K562 (cell line): ENCODE measurements at regions not wholly inside any gene's neighbourhood (a gene's known extent, or its start where the extent isn't known, plus 50 kb on each side); places are given as distances from the start of the nearest gene placed in this dataset.

ENCODE experiments used
- ATAC-seq: fragments of 200-7000 bp; cut with Tn5 transposase; 3 replicates; pipeline ENCODE4 v1.9.1; 2020; ENCODE audit warnings: moderate library complexity
- BruUV-seq: library from RNA; stranded (reverse); fragments of 400-500 nt; replicated peaks from 2 replicates; lab custom pipeline; 2021; lab: Mats Ljungman, UMichigan
- CTCF ChIA-PET: fragments of 300-600 bp; formaldehyde crosslinking; extraction: SDS; loops from one replicate; lab custom pipeline; 2021; ENCODE audit warnings: low intra/inter-chr PET ratio; lab: Yijun Ruan, JAX
- POLR2A ChIA-PET: fragments of 300-600, 350-650 bp; sonication (Branson Sonifier 250); formaldehyde crosslinking; extraction: SDS; loops from one replicate; lab custom pipeline; 2021; ENCODE audit warnings: antibody characterized with exemption, inconsistent platforms; lab: Yijun Ruan, JAX
- DNase-seq, 4 experiments: peaks; one replicate each; pipeline versions ENCODE4 v3.0.0 to v3.0.0-alpha.2; 2011 to 2018; ENCODE audit warnings: low spot score in 3 of 4, mixed read lengths in 3 of 4; ENCODE audit errors: extremely low read depth in 1 of 4
- FAIRE-seq: peaks from 2 replicates; lab custom pipeline; 2011; peaks lifted over from hg19 to GRCh38; lab: Jason Lieb, UNC
- H2AFZ ChIP-seq: 2 replicates; pipeline ENCODE4 v1.6.0; 2011; ENCODE audit warnings: low read depth, low read length, control low read depth, inconsistent platforms
- H3K27ac ChIP-seq: fragments of 200-600 bp; 3 replicates; pipeline ENCODE4 v1.8.0; 2011; ENCODE audit warnings: low read depth, mild to moderate bottlenecking, control low read depth, inconsistent platforms, low read length, moderate library complexity, mixed read lengths; ENCODE audit errors: extremely low read depth
- H3K27me3 ChIP-seq, 2 experiments: fragments of 300-600 bp in 1 of 2; 2 replicates in 1 of 2; 3 replicates in 1 of 2; pipeline versions ENCODE4 v1.6.0 to v1.8.0; 2011; ENCODE audit warnings: inconsistent platforms in 2 of 2, low read length in 2 of 2, mild to moderate bottlenecking in 1 of 2, mixed read lengths in 1 of 2, moderate library complexity in 1 of 2; ENCODE audit not compliant: control insufficient read depth in 2 of 2, insufficient read depth in 2 of 2
- H3K36me3 ChIP-seq: fragments of 300-600 bp; 3 replicates; pipeline ENCODE4 v1.8.0; 2011; ENCODE audit warnings: mild to moderate bottlenecking, low read length, inconsistent platforms; ENCODE audit not compliant: control insufficient read depth, insufficient read depth
- H3K4me1 ChIP-seq, 2 experiments: fragments of 200-600 bp in 1 of 2; replicated peaks in 1 of 2; 2 replicates in 1 of 2; 3 replicates in 1 of 2; pipeline versions ENCODE4 v1.5.1 to v1.8.0; 2011; ENCODE audit warnings: inconsistent platforms in 2 of 2, low read length in 2 of 2, mild to moderate bottlenecking in 1 of 2, mixed read lengths in 1 of 2, moderate library complexity in 1 of 2; ENCODE audit not compliant: control insufficient read depth in 2 of 2, insufficient read depth in 2 of 2
- H3K4me2 ChIP-seq: 2 replicates; pipeline ENCODE4 v1.6.1; 2011; ENCODE audit warnings: low read length, control low read depth, inconsistent platforms, mixed read lengths; ENCODE audit not compliant: insufficient read depth
- H3K4me3 ChIP-seq: fragments of 200-600 bp; sonication (generic), shearing (Covaris generic); 2 replicates; pipeline ENCODE4 v1.5.1; 2016; ENCODE audit warnings: control low read depth, inconsistent platforms
- H3K79me2 ChIP-seq: fragments of 200-600 bp; 3 replicates; pipeline ENCODE4 v1.8.0; 2011; ENCODE audit warnings: low read length, inconsistent platforms; ENCODE audit not compliant: control insufficient read depth, insufficient read depth
- H3K9ac ChIP-seq, 2 experiments: 2 replicates each; pipeline versions ENCODE4 v1.6.0 to v1.6.1; 2011; ENCODE audit warnings: low read depth in 2 of 2, low read length in 2 of 2, control low read depth in 1 of 2, inconsistent platforms in 1 of 2, mild to moderate bottlenecking in 1 of 2, mixed read lengths in 1 of 2; ENCODE audit not compliant: insufficient read depth in 1 of 2
- H3K9me1 ChIP-seq: one replicate; pipeline ENCODE4 v1.6.0; 2011; ENCODE audit warnings: inconsistent platforms, mild to moderate bottlenecking, low read length, moderate library complexity; ENCODE audit not compliant: control insufficient read depth, insufficient read depth
- H3K9me3 ChIP-seq: replicated peaks from 2 replicates; pipeline ENCODE4 v1.5.1; 2011; ENCODE audit warnings: low read depth, low read length, inconsistent platforms; ENCODE audit not compliant: control insufficient read depth, insufficient read depth
- H4K20me1 ChIP-seq: replicated peaks from 2 replicates; pipeline ENCODE4 v1.6.1; 2011; ENCODE audit warnings: low read length, inconsistent platforms, mixed read lengths; ENCODE audit not compliant: control insufficient read depth, insufficient read depth
- ARHGAP35 ChIP-seq: fragments of 450-650 bp; IDR thresholded peaks from 2 replicates; pipeline ENCODE4 v1.6.1; 2018; ENCODE audit not compliant: partially characterized antibody
- ATF1 ChIP-seq, 2 experiments: fragments of 450-650 bp in 1 of 2; IDR thresholded peaks; 2 replicates each; pipeline ENCODE4 v1.6.1; 2016; ENCODE audit warnings: missing compliant biosample characterization in 1 of 2, missing genetic modification characterization in 1 of 2
- DIDO1 ChIP-seq: fragments of 450-650 bp; IDR thresholded peaks from 2 replicates; pipeline ENCODE4 v1.6.1; 2016; ENCODE audit warnings: low read depth, missing biosample characterization, missing genetic modification characterization
- FUS ChIP-seq: fragments of 200-400 bp; formaldehyde crosslinking; optimal IDR thresholded peaks from 2 replicates; pipeline ENCODE3; 2017; ENCODE audit warnings: low read depth, low read length
- KDM4B ChIP-seq, 2 experiments: fragments of 450-650 bp in 1 of 2; sonication (generic) in 1 of 2; IDR thresholded peaks; 2 replicates each; pipeline ENCODE4 v1.6.1; 2016 to 2017; ENCODE audit warnings: borderline replicate concordance in 2 of 2, antibody characterized with exemption in 1 of 2, low read depth in 1 of 2, mild to moderate bottlenecking in 1 of 2
- KLF13 ChIP-seq: fragments of 450-650 bp; IDR thresholded peaks from 2 replicates; pipeline ENCODE4 v1.6.1; 2016; ENCODE audit warnings: missing genetic modification characterization, low read depth, mild to moderate bottlenecking, missing compliant biosample characterization, moderate library complexity, borderline replicate concordance
- MTA1 ChIP-seq: fragments of 450-650 bp; IDR thresholded peaks from 2 replicates; pipeline ENCODE4 v1.6.1; 2017; ENCODE audit warnings: borderline replicate concordance
- NFE2 ChIP-seq: IDR thresholded peaks from 2 replicates; pipeline ENCODE4 v1.6.1; 2014; ENCODE audit warnings: antibody characterized with exemption, low read depth
- SIN3B ChIP-seq: fragments of 450-650 bp; IDR thresholded peaks from 2 replicates; pipeline ENCODE4 v1.6.1; 2017; ENCODE audit warnings: low read depth, mild to moderate bottlenecking, moderate library complexity
- STAG1 ChIP-seq: sonication (generic); formaldehyde crosslinking; IDR thresholded peaks from 2 replicates; pipeline ENCODE4 v1.5.0; 2020; ENCODE audit warnings: missing genetic modification reagents, borderline replicate concordance
- TAF7 ChIP-seq: fragments of 450-650 bp; IDR thresholded peaks from 2 replicates; pipeline ENCODE4 v1.6.1; 2016; ENCODE audit warnings: missing genetic modification characterization, missing compliant biosample characterization
- ZC3H8 ChIP-seq: fragments of 450-650 bp; IDR thresholded peaks from 2 replicates; pipeline ENCODE4 v1.6.1; 2017
- ZNF75A ChIP-seq: fragments of 450-650 bp; formaldehyde crosslinking; IDR thresholded peaks from 2 replicates; pipeline ENCODE4 v1.4.0; 2020; ENCODE audit warnings: mild to moderate bottlenecking
- WGBS: fragments of 100-300 bp; shearing (Covaris generic); methylation state at CpG from one replicate; pipeline ENCODE4 v1.1.6; 2016; ENCODE audit warnings: low coverage, mixed read lengths; ENCODE audit not compliant: insufficient coverage; ENCODE audit errors: missing lambda C conversion rate; 5-methylcytosine and 5-hydroxymethylcytosine counted together
- in situ Hi-C: fragments of 300-500 bp; cut with MboI; formaldehyde crosslinking; loops from 4 replicates; pipeline ENCODE4 v1.15.0; 2018; ENCODE audit warnings: inconsistent platforms, mixed read lengths
- intact Hi-C: fragments of 100-400 bp; cut with micrococcal nuclease; formaldehyde crosslinking; loops from 2 replicates; pipeline ENCODE4 v1.14.2; 2022
- TF ChIP-seq, protein P1 (sequence below): fragments of 450-650 bp; formaldehyde crosslinking; IDR thresholded peaks from 2 replicates; pipeline ENCODE4 v1.4.0; 2022; ENCODE audit warnings: missing genetic modification characterization

DNA sequence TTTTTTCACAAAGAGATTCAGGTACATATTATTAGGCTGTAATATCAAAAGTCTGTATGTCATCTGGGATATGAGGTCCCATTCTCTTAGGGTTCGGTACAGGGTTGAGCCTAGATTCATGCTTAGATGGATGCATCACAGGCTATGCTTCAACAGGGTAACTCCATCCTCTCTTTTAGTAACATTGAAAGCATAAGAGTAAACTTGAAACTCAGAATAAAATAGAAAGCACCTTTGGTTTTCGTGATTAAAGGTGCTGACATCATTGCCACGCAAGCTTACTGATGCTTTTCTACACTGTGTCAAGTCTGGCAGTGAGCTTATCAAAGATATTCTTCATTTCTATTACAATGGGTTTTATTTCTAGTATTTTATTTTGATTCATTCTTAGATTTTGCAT, 419.1 kb upstream of the DSEL start:
- intact Hi-C loops = no loop called here
- BruUV-seq = no TSS peak
- POLR2A ChIA-PET = no interaction called here

More for the DNA sequence above, 419.1 kb upstream of the DSEL start:
- 0% methylated on average over 3 of the region's 3 CpGs for WGBS
- no peak overlapping the region for H3K27ac ChIP-seq
- no peaks in the 10 kb centered on the region for H3K4me1 ChIP-seq
- CTCF ChIA-PET = no interaction called here
- H2AFZ ChIP-seq = no peak overlapping the region
- H3K4me3 ChIP-seq = no peak overlapping the region
- in situ Hi-C loops = no loop called here
- ATAC-seq (no peak), DNase-seq (no peak), FAIRE-seq (no peak)
- H3K79me2 ChIP-seq = no peaks in the 10 kb centered on the region
- TF ChIP-seq ATF1 (CRISPR knock-in tag; IDR thresholded peaks at IDR 0.05) (no peak), ATF1 (tag; IDR thresholded peaks at IDR 0.05) (no peak), STAG1 (no peak), ZC3H8 (no peak), ARHGAP35 (no peak), ZNF75A (CRISPR knock-in tag) (no peak), KDM4B (IDR thresholded peaks at IDR 0.05; ENCODE audit: borderline replicate concordance in 2 of 2, low read depth in 1 of 2) (no peak), FUS (no peak), SIN3B (no peak), NFE2 (no peak), TAF7 (no peak), MTA1 (no peak), KLF13 (tag) (no peak), DIDO1 (tag) (no peak)
- TF ChIP-seq, protein P1, sequence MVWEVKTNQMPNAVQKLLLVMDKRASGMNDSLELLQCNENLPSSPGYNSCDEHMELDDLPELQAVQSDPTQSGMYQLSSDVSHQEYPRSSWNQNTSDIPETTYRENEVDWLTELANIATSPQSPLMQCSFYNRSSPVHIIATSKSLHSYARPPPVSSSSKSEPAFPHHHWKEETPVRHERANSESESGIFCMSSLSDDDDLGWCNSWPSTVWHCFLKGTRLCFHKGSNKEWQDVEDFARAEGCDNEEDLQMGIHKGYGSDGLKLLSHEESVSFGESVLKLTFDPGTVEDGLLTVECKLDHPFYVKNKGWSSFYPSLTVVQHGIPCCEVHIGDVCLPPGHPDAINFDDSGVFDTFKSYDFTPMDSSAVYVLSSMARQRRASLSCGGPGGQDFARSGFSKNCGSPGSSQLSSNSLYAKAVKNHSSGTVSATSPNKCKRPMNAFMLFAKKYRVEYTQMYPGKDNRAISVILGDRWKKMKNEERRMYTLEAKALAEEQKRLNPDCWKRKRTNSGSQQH (CRISPR knock-in tag) = no peak
- H3K9me1 ChIP-seq = no peaks in the 10 kb centered on the region
- H3K36me3 ChIP-seq = no peaks in the 10 kb centered on the region
- H3K27me3 ChIP-seq = no peaks in the 10 kb centered on the region
- no peaks in the 10 kb centered on the region for H3K9me3 ChIP-seq
- no peaks in the 10 kb centered on the region for H4K20me1 ChIP-seq
- H3K4me2 ChIP-seq = no peak overlapping the region
- no peak overlapping the region for H3K9ac ChIP-seq
